ENCODE measurements at regions not wholly inside any gene's neighbourhood (a gene's known extent, or its start where the extent isn't known, plus 50 kb on each side); places are given as distances from the start of the nearest gene placed in this dataset.
"Not testable (repeated sequence)": the region's sequence is repeated elsewhere in the genome, so short reads cannot be mapped to it uniquely, and the experiment has no call there.

DNA sequence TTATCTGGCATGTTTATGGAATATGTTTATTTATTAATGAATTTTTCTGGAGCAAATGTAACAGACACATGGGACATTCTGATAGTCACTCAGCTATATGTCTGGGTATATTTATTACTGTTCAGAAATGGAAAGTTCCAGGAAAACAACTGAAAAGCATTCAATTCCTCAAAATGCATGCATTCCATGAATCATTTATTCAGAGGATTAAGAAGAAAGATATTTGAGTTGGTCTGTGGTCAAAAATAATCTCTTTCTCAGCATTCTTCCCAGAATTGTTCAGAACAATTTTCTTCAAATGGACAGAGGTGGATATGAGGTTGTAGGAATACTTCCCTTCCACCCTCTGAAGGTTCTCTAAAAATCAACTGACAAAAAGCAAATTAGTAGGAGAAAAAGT lies 97.6 kb upstream of the ITGB1 start:
- TF ChIP-seq EZH2 (IDR thresholded peaks at IDR 0.05) (no peak), FOXP2 (optimal IDR thresholded peaks at IDR 0.05; ENCODE audit: control extremely low read depth, extremely low read length, insufficient read depth) (no peak), POLR2AphosphoS5 (IDR thresholded peaks at IDR 0.05; ENCODE audit: borderline replicate concordance, low read depth, low read length) (no peak)
- Histone ChIP-seq H3K27ac (no peak overlapping the region), H3K36me3 (ENCODE audit: insufficient read depth, low read length) (no peaks in the 10 kb centered on the region), H3K4me3 (no peak overlapping the region), H3K9me3 (ENCODE audit: low read depth, low read length) (no peaks in the 10 kb centered on the region), H3K9ac (ENCODE audit: insufficient read length) (no peak overlapping the region)
- DNase-seq (ENCODE audit: low read depth, low spot score), result no peak

DNA sequence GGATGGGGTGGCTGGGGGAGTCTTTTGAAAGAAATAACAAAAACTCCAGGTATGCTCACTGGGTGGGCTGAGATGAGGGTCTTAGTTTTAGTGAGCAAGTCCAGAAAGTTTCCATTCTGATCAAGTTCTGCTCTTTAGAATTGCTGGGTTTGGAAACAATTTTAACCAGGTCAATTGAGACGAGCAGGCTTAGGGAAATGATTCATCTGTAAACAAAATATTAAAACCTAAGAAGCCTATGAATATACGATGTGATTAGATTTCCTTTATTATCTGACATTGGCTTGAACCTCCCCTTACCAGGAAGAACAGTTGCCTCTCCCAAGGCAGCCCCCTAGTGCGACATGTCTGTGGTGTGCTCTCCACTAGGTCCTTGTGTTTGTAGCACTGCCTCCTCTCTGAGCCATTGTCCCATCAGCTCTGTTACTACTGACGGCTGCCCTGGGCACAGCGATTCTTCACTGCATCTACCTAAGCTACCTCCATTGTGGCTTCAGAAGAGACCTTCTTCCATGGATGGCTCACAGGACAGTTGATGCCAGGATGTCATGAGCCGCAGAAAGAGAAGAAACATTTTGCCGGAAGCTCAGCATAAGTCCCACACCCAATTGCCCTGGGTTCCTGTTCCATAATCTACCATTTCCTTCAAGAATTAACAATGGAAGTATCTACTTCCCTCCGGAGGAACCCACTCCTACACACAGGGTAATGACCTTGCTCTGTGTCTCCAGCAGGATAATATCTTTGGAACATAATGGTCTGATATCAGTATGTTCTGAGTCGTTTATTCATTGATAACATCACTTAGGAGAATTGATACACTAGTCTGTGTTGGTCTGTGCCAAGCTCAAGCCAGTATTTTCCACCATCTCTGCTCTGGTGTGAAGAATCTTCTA lies 95.1 kb upstream of the ITGB1 start:
- Histone ChIP-seq H3K36me3 (ENCODE audit: insufficient read depth, low read length) (no peaks in the 10 kb centered on the region), H3K4me3 (no peak overlapping the region), H3K27ac (no peak overlapping the region), H3K9ac (ENCODE audit: insufficient read length) (no peak overlapping the region), H3K9me3 (ENCODE audit: low read depth, low read length) (no peaks in the 10 kb centered on the region)
- DNase-seq (ENCODE audit: low read depth, low spot score), result no peak
- no peak for TF ChIP-seq EZH2 (IDR thresholded peaks at IDR 0.05)
- no peak for TF ChIP-seq POLR2AphosphoS5 (IDR thresholded peaks at IDR 0.05; ENCODE audit: borderline replicate concordance, low read depth, low read length)

DNA sequence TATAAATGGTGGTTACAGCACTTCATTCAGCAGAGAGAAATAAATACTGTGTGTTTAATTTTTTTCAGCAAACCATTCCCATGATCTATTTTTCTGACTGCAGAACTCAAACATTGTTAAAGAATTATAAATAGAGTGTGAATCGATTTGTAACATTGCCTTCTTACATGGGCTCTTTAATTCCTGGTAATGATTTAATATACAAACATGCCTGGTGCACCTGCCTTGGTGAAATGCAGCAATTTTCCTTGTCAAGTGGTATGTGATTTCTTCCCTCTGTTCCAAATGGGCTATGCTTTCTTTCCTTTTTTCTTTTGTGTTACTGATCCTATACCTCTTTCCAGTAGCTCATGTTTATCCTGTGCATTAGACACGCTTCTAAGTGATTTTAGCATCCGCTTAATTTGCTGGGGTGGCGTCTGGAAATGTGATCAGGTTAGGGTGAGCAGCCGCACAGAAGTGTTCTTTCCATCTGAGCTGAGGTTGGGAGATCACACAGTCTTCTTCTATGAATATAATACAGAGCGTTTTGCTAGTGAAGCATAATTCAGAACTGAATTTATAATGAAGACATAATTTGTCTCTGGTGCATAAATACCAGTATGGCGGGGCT lies 94.3 kb upstream of the ITGB1 start:
- Histone ChIP-seq H3K36me3 (ENCODE audit: insufficient read depth, low read length) (no peaks in the 10 kb centered on the region), H3K9ac (ENCODE audit: insufficient read length) (no peak overlapping the region), H3K9me3 (ENCODE audit: low read depth, low read length) (no peaks in the 10 kb centered on the region), H3K27ac (no peak overlapping the region), H3K4me3 (no peak overlapping the region)
- no peak for DNase-seq (ENCODE audit: low read depth, low spot score)
- no peak for TF ChIP-seq POLR2AphosphoS5 (IDR thresholded peaks at IDR 0.05; ENCODE audit: borderline replicate concordance, low read depth, low read length)
- TF ChIP-seq FOXP2 (optimal IDR thresholded peaks at IDR 0.05; ENCODE audit: control extremely low read depth, extremely low read length, insufficient read depth), result no peak
- TF ChIP-seq EZH2 (IDR thresholded peaks at IDR 0.05), result no peak

DNA sequence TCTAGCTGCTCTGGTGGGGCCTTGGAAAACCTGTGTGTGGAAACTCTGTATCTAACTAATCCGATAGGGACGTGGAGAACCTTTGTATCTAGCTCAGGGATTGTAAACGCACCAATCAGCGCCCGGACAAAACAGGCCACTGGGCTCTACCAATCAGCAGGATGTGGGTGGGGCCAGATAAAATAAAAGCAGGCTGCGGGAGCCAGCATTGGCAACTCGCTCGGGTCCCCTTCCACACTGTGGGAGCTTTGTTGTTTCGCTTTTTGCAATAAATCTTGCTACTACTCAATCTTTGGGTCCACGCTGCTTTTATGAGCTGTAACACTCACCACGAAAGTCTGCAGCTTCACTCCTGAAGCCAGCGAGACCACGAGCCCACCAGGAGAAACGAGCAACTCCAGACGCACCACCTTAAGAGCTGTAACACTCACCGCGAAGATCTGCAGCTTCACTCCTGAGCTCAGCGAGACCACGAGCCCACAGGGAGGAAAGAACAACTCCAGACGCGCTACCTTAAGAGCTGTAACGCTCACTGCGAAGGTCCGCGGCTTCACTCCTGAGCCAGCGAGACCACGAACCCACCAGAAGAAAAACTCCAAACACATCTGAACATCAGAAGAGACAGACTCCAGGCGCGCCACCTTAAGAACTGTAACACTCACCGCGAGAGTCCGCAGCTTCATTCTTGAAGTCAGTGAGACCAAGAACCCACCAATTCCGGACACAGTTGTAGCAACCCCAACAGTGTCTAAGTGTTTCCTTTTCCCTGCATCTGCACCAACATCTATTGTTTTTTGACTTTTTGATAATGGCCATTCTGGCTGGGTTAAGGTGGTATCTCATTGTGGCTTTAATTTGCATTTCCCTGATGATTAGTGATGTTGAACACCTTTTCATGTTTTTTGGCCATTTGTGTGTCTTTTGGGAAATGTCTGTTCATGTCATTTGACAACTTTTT lies 92.2 kb upstream of the ITGB1 start:
- not testable (repeated sequence) for H3K4me3 ChIP-seq; H3K27ac ChIP-seq; H3K9ac ChIP-seq (ENCODE audit: insufficient read length); DNase-seq (ENCODE audit: low read depth, low spot score); H3K36me3 ChIP-seq (ENCODE audit: insufficient read depth, low read length); H3K9me3 ChIP-seq (ENCODE audit: low read depth, low read length)

DNA sequence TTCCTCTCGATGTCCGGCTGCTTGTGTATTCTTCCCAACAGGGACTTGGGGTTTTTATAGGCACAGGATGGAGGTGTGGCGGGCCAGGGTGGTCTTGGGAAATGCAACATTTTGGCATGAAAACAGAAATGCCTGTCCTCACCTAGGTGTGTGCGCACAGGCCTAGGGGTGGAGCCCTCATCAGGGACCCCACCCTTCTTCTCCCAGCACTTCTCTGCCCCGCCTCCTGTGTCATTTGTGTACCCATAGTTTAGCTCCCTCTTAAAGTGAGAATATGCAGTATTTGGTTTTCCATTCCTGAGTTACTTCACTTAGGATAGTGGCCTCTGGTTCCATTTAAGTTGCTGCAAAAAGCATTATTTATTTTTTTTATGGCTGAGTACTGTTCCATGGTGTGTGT lies 90.2 kb upstream of the ITGB1 start:
- H3K9ac ChIP-seq (ENCODE audit: insufficient read length), result no peak overlapping the region
- TF ChIP-seq EZH2 (IDR thresholded peaks at IDR 0.05) (no peak), POLR2AphosphoS5 (IDR thresholded peaks at IDR 0.05; ENCODE audit: borderline replicate concordance, low read depth, low read length) (no peak), FOXP2 (optimal IDR thresholded peaks at IDR 0.05; ENCODE audit: control extremely low read depth, extremely low read length, insufficient read depth) (no peak)
- no peaks in the 10 kb centered on the region for H3K36me3 ChIP-seq (ENCODE audit: insufficient read depth, low read length)
- DNase-seq (ENCODE audit: low read depth, low spot score), result no peak
- H3K4me3 ChIP-seq, result no peak overlapping the region
- no peak overlapping the region for H3K27ac ChIP-seq
- no peaks in the 10 kb centered on the region for H3K9me3 ChIP-seq (ENCODE audit: low read depth, low read length)

DNA sequence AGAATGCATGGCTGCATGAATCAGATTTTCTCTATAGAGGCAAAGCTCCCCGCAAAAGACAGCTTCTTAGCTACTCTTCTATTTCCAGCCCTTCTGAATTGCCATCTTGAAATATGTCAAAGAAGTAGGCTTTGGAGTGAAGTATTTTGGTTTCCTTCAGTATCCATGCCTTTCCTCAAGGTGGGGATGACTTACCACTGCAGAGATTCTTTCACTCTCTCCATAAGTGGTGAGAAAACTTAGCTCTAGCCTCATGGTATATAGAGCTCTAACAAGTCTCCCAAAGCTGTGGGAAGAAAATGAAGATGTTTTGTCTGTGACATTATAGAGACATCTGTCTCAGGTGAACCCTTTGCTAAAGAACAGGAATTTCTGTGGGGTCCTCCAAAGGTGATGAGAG lies 89.6 kb upstream of the ITGB1 start:
- no peak for DNase-seq (ENCODE audit: low read depth, low spot score)
- Histone ChIP-seq H3K4me3 (no peak overlapping the region), H3K9me3 (ENCODE audit: low read depth, low read length) (no peaks in the 10 kb centered on the region), H3K27ac (no peak overlapping the region), H3K36me3 (ENCODE audit: insufficient read depth, low read length) (no peaks in the 10 kb centered on the region), H3K9ac (ENCODE audit: insufficient read length) (no peak overlapping the region)
- no peak for TF ChIP-seq FOXP2 (optimal IDR thresholded peaks at IDR 0.05; ENCODE audit: control extremely low read depth, extremely low read length, insufficient read depth)
- TF ChIP-seq POLR2AphosphoS5 (IDR thresholded peaks at IDR 0.05; ENCODE audit: borderline replicate concordance, low read depth, low read length), result no peak
- no peak for TF ChIP-seq EZH2 (IDR thresholded peaks at IDR 0.05)

DNA sequence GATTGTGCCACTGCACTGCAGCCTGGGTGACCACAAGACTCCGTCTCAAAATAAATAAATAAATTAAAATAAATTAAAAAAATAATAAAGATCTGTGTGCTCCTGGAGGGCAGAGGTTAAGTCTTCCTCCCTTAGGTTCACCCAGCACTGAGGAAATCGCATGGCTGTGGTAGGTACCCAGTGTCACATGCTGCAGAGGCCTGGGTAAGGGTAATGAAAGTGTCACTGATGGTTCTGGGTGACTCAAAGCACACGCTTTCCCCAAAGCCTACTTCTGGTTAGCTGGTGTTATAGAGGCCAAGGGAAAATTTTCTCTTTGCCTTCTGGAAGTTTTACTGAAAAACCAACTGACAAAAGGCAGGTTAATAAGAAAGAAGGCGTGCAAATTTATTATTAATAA lies 88.8 kb upstream of the ITGB1 start:
- Histone ChIP-seq H3K36me3 (ENCODE audit: insufficient read depth, low read length) (no peaks in the 10 kb centered on the region), H3K4me3 (no peak overlapping the region), H3K9me3 (ENCODE audit: low read depth, low read length) (no peaks in the 10 kb centered on the region), H3K27ac (no peak overlapping the region), H3K9ac (ENCODE audit: insufficient read length) (no peak overlapping the region)
- no peak for DNase-seq (ENCODE audit: low read depth, low spot score)
- TF ChIP-seq POLR2AphosphoS5 (IDR thresholded peaks at IDR 0.05; ENCODE audit: borderline replicate concordance, low read depth, low read length) (no peak), EZH2 (IDR thresholded peaks at IDR 0.05) (no peak), FOXP2 (optimal IDR thresholded peaks at IDR 0.05; ENCODE audit: control extremely low read depth, extremely low read length, insufficient read depth) (no peak)

DNA sequence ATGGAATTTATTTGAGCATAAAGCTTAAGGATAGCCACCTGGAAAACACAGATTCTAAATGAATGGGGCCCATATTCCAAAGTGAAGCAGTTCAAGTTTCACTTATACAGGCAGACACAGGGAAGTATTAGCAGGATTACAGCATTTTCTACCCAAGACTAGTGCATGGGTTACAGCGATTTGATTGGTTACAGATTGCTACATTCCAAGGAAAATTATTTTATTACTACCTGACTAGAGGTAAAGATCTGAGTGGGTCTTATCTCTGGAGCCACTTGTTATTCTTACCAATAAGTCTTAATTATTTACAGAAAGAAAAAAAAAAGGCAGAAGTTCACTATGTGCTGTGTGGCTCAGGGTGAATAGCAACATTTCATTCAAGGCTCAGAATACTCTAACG lies 87.4 kb upstream of the ITGB1 start:
- no peaks in the 10 kb centered on the region for H3K36me3 ChIP-seq (ENCODE audit: insufficient read depth, low read length)
- no peak overlapping the region for H3K9ac ChIP-seq (ENCODE audit: insufficient read length)
- no peak overlapping the region for H3K27ac ChIP-seq
- TF ChIP-seq EZH2 (IDR thresholded peaks at IDR 0.05), result no peak
- no peak for TF ChIP-seq POLR2AphosphoS5 (IDR thresholded peaks at IDR 0.05; ENCODE audit: borderline replicate concordance, low read depth, low read length)
- no peak for TF ChIP-seq FOXP2 (optimal IDR thresholded peaks at IDR 0.05; ENCODE audit: control extremely low read depth, extremely low read length, insufficient read depth)
- DNase-seq (ENCODE audit: low read depth, low spot score), result no peak
- no peak overlapping the region for H3K4me3 ChIP-seq
- no peaks in the 10 kb centered on the region for H3K9me3 ChIP-seq (ENCODE audit: low read depth, low read length)

Measured in SK-N-MC (cell line).